GM12878 (cell line): ENCODE measurements at regions not wholly inside any gene's neighbourhood (a gene's known extent, or its start where the extent isn't known, plus 50 kb on each side); places are given as distances from the start of the nearest gene placed in this dataset.

Source experiments
- ATAC-seq: fragments of 200-7000 bp; cut with Tn5 transposase; 3 replicates; pipeline ENCODE4 v1.9.1; 2020; ENCODE audit warnings: mild to moderate bottlenecking, moderate library complexity
- BruUV-seq: library from RNA; stranded (reverse); fragments of 400-500 nt; replicated peaks from 2 replicates; lab custom pipeline; 2021; lab: Mats Ljungman, UMichigan
- CTCF ChIA-PET: fragments of 300-600 bp; sonication (Branson Sonifier 250); formaldehyde crosslinking; extraction: SDS; loops from one replicate; lab custom pipeline; 2021; ENCODE audit warnings: inconsistent platforms; lab: Yijun Ruan, JAX
- POLR2A ChIA-PET: fragments of 350-600 bp; formaldehyde crosslinking; extraction: SDS; loops from one replicate; lab custom pipeline; 2021; ENCODE audit warnings: inconsistent platforms; lab: Charles Lee
- RAD21 ChIA-PET: fragments of 300-600 bp; sonication (Branson Sonifier 250); formaldehyde crosslinking; loops from one replicate; lab custom pipeline; 2023; ENCODE audit warnings: antibody characterized with exemption; ENCODE audit not compliant: unreplicated experiment; lab: Charles Lee
- SMC1A ChIA-PET: fragments of 300-600 bp; sonication (Branson Sonifier 250); formaldehyde crosslinking; loops from one replicate; lab custom pipeline; 2023; ENCODE audit not compliant: unreplicated experiment, uncharacterized antibody; lab: Charles Lee
- DNase-seq: peaks from one replicate; pipeline ENCODE4 v3.0.0-alpha.2; 2011; ENCODE audit warnings: low read depth, low spot score
- FAIRE-seq: peaks from 3 replicates; lab custom pipeline; 2011; peaks lifted over from hg19 to GRCh38; lab: Jason Lieb, UNC
- H2AFZ ChIP-seq: 2 replicates; pipeline ENCODE4 v1.6.0; 2011; ENCODE audit warnings: low read depth, low read length, control low read depth; ENCODE audit not compliant: control insufficient read depth
- H3K27ac ChIP-seq: 2 replicates; pipeline ENCODE4 v1.5.1; 2011; ENCODE audit warnings: control low read depth; ENCODE audit not compliant: control insufficient read depth, insufficient read depth
- H3K27me3 ChIP-seq, 2 experiments: replicated peaks in 1 of 2; 2 replicates each; pipeline versions ENCODE4 v1.6.0 to v1.6.1; 2011; ENCODE audit warnings: low read length in 1 of 2; ENCODE audit not compliant: control insufficient read depth in 2 of 2, insufficient read depth in 2 of 2
- H3K36me3 ChIP-seq, 2 experiments: 2 replicates each; pipeline ENCODE4 v1.5.1; 2011; ENCODE audit warnings: low read length in 1 of 2; ENCODE audit not compliant: control insufficient read depth in 2 of 2, insufficient read depth in 2 of 2
- H3K4me1 ChIP-seq: 2 replicates; pipeline ENCODE4 v1.6.1; 2011; ENCODE audit warnings: mild to moderate bottlenecking, low read length, moderate library complexity, mixed read lengths; ENCODE audit not compliant: control insufficient read depth, insufficient read depth
- H3K4me2 ChIP-seq: 2 replicates; pipeline ENCODE4 v1.6.0; 2011; ENCODE audit warnings: control low read depth; ENCODE audit not compliant: control insufficient read depth, insufficient read depth
- H3K4me3 ChIP-seq: fragments of 200-600 bp; sonication (generic); 2 replicates; pipeline ENCODE4 v1.5.1; 2016
- H3K79me2 ChIP-seq: 2 replicates; pipeline ENCODE4 v1.6.0; 2011; ENCODE audit warnings: low read length; ENCODE audit not compliant: control insufficient read depth, insufficient read depth
- H3K9ac ChIP-seq: 2 replicates; pipeline ENCODE4 v1.8.0; 2011; ENCODE audit warnings: low read length, control low read depth, mixed read lengths; ENCODE audit not compliant: control insufficient read depth, insufficient read depth
- H3K9me3 ChIP-seq: replicated peaks from 3 replicates; pipeline ENCODE4 v1.5.1; 2011; ENCODE audit warnings: mild to moderate bottlenecking, low read length; ENCODE audit not compliant: control insufficient read depth, insufficient read depth
- H4K20me1 ChIP-seq: 2 replicates; pipeline ENCODE4 v1.6.0; 2011; ENCODE audit not compliant: control insufficient read depth, insufficient read depth
- MEF2B ChIP-seq: fragments of 450-650 bp; IDR thresholded peaks from 2 replicates; pipeline ENCODE4 v1.6.1; 2018; ENCODE audit warnings: mild to moderate bottlenecking, moderate library complexity; ENCODE audit not compliant: partially characterized antibody, poor library complexity, severe bottlenecking
- SMAD5 ChIP-seq: IDR thresholded peaks from 2 replicates; pipeline ENCODE4 v1.6.1; 2016; ENCODE audit warnings: antibody characterized with exemption, low read depth
- ZBED1 ChIP-seq: IDR thresholded peaks from 2 replicates; pipeline ENCODE4 v1.6.1; 2016; ENCODE audit warnings: borderline replicate concordance
- ZZZ3 ChIP-seq: IDR thresholded peaks from 2 replicates; pipeline ENCODE4 v1.6.1; 2011; ENCODE audit warnings: low read depth; ENCODE audit not compliant: control insufficient read depth, insufficient read length
- whole genome bisulfite sequencing: methylation state at CpG from one replicate; pipeline ENCODE4 v1.1.6; 2016; ENCODE audit warnings: low lambda C conversion rate; ENCODE audit not compliant: insufficient replicate concordance, insufficient coverage; ENCODE audit errors: missing lambda C conversion rate; 5-methylcytosine and 5-hydroxymethylcytosine counted together
- in situ Hi-C: fragments of 300-500 bp; cut with MboI; formaldehyde crosslinking; loops from 9 replicates; pipeline ENCODE4 v1.14.3; 2018; ENCODE audit warnings: mixed read lengths
- intact Hi-C: fragments of 100-400 bp; cut with micrococcal nuclease; formaldehyde crosslinking; loops from one replicate; pipeline ENCODE4 v1.14.2; 2022; ENCODE audit not compliant: unreplicated experiment
- TF ChIP-seq, protein P1 (sequence below): fragments of 450-650 bp; IDR thresholded peaks from 2 replicates; pipeline ENCODE4 v1.6.1; 2017; ENCODE audit warnings: mild to moderate bottlenecking, moderate library complexity
- TF ChIP-seq, protein P2 (sequence below): IDR thresholded peaks from 2 replicates; pipeline ENCODE4 v1.6.1; 2011; ENCODE audit warnings: low read depth, mild to moderate bottlenecking, low read length, moderate library complexity, borderline replicate concordance; ENCODE audit errors: extremely low read depth
- TF ChIP-seq, protein P3 (sequence below): fragments of 450-650 bp; formaldehyde crosslinking; IDR thresholded peaks from 2 replicates; pipeline ENCODE4 v1.4.0; 2020; ENCODE audit warnings: mild to moderate bottlenecking, moderate library complexity
- TF ChIP-seq, protein P4 (sequence below): fragments of 450-650 bp; IDR thresholded peaks from 2 replicates; pipeline ENCODE4 v1.6.1; 2017; ENCODE audit warnings: mild to moderate bottlenecking
- TF ChIP-seq, protein P5 (sequence below): IDR thresholded peaks from 2 replicates; pipeline ENCODE4 v1.6.1; 2011; ENCODE audit warnings: borderline replicate concordance, low read depth, mild to moderate bottlenecking, moderate library complexity, mixed read lengths, low read length; ENCODE audit not compliant: insufficient read depth; ENCODE audit errors: extremely low read length

DNA sequence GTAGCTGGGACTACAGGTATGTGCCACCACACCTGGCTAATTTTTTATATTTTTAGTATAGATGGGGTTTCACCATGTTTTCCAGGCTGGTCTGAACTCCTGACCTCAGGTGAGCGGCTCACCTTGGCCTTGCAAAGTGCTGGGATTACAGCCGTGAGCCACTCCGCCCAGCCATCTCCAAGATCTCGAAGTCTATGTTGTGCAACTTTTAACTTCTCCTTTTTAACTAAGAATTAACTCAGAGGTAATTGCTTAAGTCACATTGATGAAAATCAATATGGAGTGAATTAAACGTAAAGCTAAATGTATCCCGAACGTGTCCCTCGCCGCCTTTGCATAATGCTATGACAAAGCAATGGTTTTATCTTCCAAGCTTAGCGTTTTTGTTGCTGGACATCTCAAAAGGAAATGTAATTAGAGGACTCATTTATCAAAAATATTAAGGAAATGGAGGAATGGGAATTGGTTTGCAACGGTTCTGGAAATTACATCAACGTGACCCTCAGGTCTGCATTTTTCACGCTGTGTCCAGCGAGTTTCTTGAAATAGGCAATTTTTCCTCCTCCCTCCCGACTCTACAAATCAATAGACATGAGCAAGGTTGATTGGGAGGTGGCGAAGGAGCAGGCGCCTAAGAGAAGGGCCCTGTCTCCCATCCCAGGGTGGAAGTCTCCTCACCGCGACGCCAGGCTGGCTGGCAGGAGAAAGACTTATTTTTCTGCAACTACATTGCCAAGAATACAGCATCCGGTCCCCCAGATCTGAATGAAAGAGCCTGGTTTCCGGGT is 89.8 kb downstream of the TMEM130 start (continued):
- TF ChIP-seq, protein P1, sequence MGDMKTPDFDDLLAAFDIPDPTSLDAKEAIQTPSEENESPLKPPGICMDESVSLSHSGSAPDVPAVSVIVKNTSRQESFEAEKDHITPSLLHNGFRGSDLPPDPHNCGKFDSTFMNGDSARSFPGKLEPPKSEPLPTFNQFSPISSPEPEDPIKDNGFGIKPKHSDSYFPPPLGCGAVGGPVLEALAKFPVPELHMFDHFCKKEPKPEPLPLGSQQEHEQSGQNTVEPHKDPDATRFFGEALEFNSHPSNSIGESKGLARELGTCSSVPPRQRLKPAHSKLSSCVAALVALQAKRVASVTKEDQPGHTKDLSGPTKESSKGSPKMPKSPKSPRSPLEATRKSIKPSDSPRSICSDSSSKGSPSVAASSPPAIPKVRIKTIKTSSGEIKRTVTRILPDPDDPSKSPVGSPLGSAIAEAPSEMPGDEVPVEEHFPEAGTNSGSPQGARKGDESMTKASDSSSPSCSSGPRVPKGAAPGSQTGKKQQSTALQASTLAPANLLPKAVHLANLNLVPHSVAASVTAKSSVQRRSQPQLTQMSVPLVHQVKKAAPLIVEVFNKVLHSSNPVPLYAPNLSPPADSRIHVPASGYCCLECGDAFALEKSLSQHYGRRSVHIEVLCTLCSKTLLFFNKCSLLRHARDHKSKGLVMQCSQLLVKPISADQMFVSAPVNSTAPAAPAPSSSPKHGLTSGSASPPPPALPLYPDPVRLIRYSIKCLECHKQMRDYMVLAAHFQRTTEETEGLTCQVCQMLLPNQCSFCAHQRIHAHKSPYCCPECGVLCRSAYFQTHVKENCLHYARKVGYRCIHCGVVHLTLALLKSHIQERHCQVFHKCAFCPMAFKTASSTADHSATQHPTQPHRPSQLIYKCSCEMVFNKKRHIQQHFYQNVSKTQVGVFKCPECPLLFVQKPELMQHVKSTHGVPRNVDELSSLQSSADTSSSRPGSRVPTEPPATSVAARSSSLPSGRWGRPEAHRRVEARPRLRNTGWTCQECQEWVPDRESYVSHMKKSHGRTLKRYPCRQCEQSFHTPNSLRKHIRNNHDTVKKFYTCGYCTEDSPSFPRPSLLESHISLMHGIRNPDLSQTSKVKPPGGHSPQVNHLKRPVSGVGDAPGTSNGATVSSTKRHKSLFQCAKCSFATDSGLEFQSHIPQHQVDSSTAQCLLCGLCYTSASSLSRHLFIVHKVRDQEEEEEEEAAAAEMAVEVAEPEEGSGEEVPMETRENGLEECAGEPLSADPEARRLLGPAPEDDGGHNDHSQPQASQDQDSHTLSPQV: no peak
- TF ChIP-seq SMAD5: no peak
- no peak for TF ChIP-seq ZZZ3
- no peak for TF ChIP-seq MEF2B
- TF ChIP-seq, protein P2, sequence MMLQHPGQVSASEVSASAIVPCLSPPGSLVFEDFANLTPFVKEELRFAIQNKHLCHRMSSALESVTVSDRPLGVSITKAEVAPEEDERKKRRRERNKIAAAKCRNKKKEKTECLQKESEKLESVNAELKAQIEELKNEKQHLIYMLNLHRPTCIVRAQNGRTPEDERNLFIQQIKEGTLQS: no peak

DNA sequence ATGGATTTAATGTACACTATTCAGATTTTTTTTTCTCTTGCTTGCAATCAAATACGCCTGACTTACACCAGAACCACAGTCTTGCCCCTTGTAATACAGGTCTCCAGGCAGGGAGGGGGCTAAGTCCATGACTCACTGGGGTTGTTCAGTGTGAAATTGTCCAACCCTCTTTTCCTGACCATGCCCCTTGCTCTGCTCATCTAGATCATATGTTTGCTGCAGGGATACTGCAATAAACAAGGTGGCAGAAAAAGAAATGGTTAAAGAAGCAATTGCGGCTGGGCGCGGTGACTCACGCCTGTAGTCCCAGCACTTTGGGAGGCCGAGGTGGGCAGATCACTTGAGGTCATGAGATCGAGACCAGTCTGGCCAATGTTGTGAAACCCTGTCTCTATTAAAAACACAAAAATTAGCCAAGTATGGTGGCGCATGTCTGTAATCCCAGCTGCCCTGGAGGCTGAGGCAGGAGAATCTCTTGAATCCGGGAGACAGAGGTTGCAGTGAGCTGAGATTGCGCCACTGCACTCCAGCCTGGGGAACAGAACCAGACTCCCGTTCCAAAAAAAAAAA is 85.5 kb downstream of the TMEM130 start:
- Histone ChIP-seq H3K27me3 (no peaks in the 10 kb centered on the region; a peak in 1 of 4 replicates), H4K20me1 (no peaks in the 10 kb centered on the region), H3K36me3 (no peaks in the 10 kb centered on the region), H3K9ac (no peak overlapping the region), H3K9me3 (no peaks in the 10 kb centered on the region), H3K4me3 (no peak overlapping the region), H3K79me2 (no peaks in the 10 kb centered on the region), H3K4me1 (peaks cover 9% of the 10 kb centered on the region), H3K27ac (no peak overlapping the region), H2AFZ (no peak overlapping the region), H3K4me2 (no peak overlapping the region)
- ChIA-PET SMC1A (interaction anchor here (0.8 to 1.0 kb wide), 2 partner anchors 52 to 57 kb away, joined by 3 read pairs; no protein-coding TSS in a partner anchor), POLR2A (no interaction called here), RAD21 (no interaction called here), CTCF (interaction anchor here (1.2 kb wide), 1 partner anchor 49 kb away, joined by 3 read pairs; no protein-coding TSS in a partner anchor)
- FAIRE-seq (no peak), ATAC-seq (no peak), DNase-seq (no peak)
- no TSS peak for BruUV-seq
- in situ Hi-C loops: no loop called here
- intact Hi-C loops: no loop called here
- whole genome bisulfite sequencing: 68% methylated on average over 10 of the region's 11 CpGs
- TF ChIP-seq ZBED1: no peak
- TF ChIP-seq, protein P3, sequence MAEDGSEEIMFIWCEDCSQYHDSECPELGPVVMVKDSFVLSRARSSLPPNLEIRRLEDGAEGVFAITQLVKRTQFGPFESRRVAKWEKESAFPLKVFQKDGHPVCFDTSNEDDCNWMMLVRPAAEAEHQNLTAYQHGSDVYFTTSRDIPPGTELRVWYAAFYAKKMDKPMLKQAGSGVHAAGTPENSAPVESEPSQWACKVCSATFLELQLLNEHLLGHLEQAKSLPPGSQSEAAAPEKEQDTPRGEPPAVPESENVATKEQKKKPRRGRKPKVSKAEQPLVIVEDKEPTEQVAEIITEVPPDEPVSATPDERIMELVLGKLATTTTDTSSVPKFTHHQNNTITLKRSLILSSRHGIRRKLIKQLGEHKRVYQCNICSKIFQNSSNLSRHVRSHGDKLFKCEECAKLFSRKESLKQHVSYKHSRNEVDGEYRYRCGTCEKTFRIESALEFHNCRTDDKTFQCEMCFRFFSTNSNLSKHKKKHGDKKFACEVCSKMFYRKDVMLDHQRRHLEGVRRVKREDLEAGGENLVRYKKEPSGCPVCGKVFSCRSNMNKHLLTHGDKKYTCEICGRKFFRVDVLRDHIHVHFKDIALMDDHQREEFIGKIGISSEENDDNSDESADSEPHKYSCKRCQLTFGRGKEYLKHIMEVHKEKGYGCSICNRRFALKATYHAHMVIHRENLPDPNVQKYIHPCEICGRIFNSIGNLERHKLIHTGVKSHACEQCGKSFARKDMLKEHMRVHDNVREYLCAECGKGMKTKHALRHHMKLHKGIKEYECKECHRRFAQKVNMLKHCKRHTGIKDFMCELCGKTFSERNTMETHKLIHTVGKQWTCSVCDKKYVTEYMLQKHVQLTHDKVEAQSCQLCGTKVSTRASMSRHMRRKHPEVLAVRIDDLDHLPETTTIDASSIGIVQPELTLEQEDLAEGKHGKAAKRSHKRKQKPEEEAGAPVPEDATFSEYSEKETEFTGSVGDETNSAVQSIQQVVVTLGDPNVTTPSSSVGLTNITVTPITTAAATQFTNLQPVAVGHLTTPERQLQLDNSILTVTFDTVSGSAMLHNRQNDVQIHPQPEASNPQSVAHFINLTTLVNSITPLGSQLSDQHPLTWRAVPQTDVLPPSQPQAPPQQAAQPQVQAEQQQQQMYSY (CRISPR knock-in tag): no peak
- TF ChIP-seq, protein P4, sequence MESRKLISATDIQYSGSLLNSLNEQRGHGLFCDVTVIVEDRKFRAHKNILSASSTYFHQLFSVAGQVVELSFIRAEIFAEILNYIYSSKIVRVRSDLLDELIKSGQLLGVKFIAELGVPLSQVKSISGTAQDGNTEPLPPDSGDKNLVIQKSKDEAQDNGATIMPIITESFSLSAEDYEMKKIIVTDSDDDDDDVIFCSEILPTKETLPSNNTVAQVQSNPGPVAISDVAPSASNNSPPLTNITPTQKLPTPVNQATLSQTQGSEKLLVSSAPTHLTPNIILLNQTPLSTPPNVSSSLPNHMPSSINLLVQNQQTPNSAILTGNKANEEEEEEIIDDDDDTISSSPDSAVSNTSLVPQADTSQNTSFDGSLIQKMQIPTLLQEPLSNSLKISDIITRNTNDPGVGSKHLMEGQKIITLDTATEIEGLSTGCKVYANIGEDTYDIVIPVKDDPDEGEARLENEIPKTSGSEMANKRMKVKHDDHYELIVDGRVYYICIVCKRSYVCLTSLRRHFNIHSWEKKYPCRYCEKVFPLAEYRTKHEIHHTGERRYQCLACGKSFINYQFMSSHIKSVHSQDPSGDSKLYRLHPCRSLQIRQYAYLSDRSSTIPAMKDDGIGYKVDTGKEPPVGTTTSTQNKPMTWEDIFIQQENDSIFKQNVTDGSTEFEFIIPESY: no peak
- TF ChIP-seq, protein P5, sequence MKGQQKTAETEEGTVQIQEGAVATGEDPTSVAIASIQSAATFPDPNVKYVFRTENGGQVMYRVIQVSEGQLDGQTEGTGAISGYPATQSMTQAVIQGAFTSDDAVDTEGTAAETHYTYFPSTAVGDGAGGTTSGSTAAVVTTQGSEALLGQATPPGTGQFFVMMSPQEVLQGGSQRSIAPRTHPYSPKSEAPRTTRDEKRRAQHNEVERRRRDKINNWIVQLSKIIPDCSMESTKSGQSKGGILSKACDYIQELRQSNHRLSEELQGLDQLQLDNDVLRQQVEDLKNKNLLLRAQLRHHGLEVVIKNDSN: no peak
